NCI-H146 (cell line): ENCODE measurements at regions not wholly inside any gene's neighbourhood (a gene's known extent, or its start where the extent isn't known, plus 50 kb on each side); places are given as distances from the start of the nearest gene placed in this dataset.
"Not testable (repeated sequence)": the region's sequence is repeated elsewhere in the genome, so short reads cannot be mapped to it uniquely, and the experiment has no call there.

ENCODE experiments used
- DNase-seq: peaks from one replicate; lab custom pipeline; 2025; lab: John Stamatoyannopoulos, UW

- DNase-seq: no peak
Observed at GRCh38 chr7:152541892-152542291, 106.1 kb upstream of the KMT2C start.

- not testable (repeated sequence) for DNase-seq
Observed at GRCh38 chr7:152539190-152539495, 103.3 kb upstream of the KMT2C start.

- not testable (repeated sequence) for DNase-seq
Observed at GRCh38 chr7:152538346-152539189, 102.8 kb upstream of the KMT2C start.

- no peak for DNase-seq
Observed at GRCh38 chr7:152537639-152538038, 101.8 kb upstream of the KMT2C start.

- DNase-seq: no peak
Observed at GRCh38 chr7:152528612-152529011, 92.8 kb upstream of the KMT2C start.

GRCh38 chr7:152527610-152528032 lies 91.8 kb upstream of the KMT2C start:
- DNase-seq: no peak

GRCh38 chr7:152523916-152524315 lies 88.1 kb upstream of the KMT2C start:
- DNase-seq: no peak

GRCh38 chr7:152522571-152523067 lies 86.8 kb upstream of the KMT2C start:
- peak; percentile 40 for DNase-seq

- DNase-seq: no peak
Observed at GRCh38 chr7:152521420-152522337, 85.9 kb upstream of the KMT2C start.

GRCh38 chr7:152520861-152521302 lies 85.1 kb upstream of the KMT2C start:
- DNase-seq: no peak

- no peak for DNase-seq
Observed at GRCh38 chr7:152519290-152519689, 83.5 kb upstream of the KMT2C start.

- no peak for DNase-seq
Observed at GRCh38 chr7:152516216-152516615, 80.4 kb upstream of the KMT2C start.

- DNase-seq: not testable (repeated sequence)
Observed at GRCh38 chr7:152515266-152515950, 79.6 kb upstream of the KMT2C start.

GRCh38 chr7:152514771-152515105 lies 78.9 kb upstream of the KMT2C start:
- no peak for DNase-seq

GRCh38 chr7:152513861-152514770 lies 78.3 kb upstream of the KMT2C start:
- no peak for DNase-seq

- DNase-seq: peak; percentile 30
Observed at GRCh38 chr7:152512706-152513105, 76.9 kb upstream of the KMT2C start.

GRCh38 chr7:152511736-152512135 lies 75.9 kb upstream of the KMT2C start:
- no peak for DNase-seq

- DNase-seq: no peak
Observed at GRCh38 chr7:152508701-152509100, 72.9 kb upstream of the KMT2C start.

GRCh38 chr7:152505606-152506005 lies 69.8 kb upstream of the KMT2C start:
- no peak for DNase-seq

GRCh38 chr7:152504816-152505215 lies 69.0 kb upstream of the KMT2C start:
- no peak for DNase-seq

GRCh38 chr7:152504367-152504766 lies 68.6 kb upstream of the KMT2C start:
- no peak for DNase-seq
